ENCODE measurements at regions not wholly inside any gene's neighbourhood (a gene's known extent, or its start where the extent isn't known, plus 50 kb on each side); places are given as distances from the start of the nearest gene placed in this dataset.
"Not testable (repeated sequence)": the region's sequence is repeated elsewhere in the genome, so short reads cannot be mapped to it uniquely, and the experiment has no call there.

GRCh38 chr2:132287910-132288309 lies 126.2 kb upstream of the ANKRD30BL start:
- ATAC-seq (ENCODE audit: poor library complexity); POLR2A ChIA-PET; H3K27ac Mint-ChIP-seq; CTCF ChIA-PET; H3K4me1 ChIP-seq (ENCODE audit: insufficient read depth, low read length); H3K4me3 Mint-ChIP-seq; DNase-seq; H3K4me3 ChIP-seq (ENCODE audit: low read length); H3K27ac ChIP-seq (ENCODE audit: low read depth in 1 of 2, low read length in 2 of 2); H3K4me1 Mint-ChIP-seq (ENCODE audit: low read depth); H3K27me3 Mint-ChIP-seq; H3K36me3 Mint-ChIP-seq (ENCODE audit: low read depth); H3K9me3 ChIP-seq (ENCODE audit: control insufficient read depth in 1 of 2, insufficient read depth in 1 of 2, low read length in 2 of 2); H3K9me3 Mint-ChIP-seq; intact Hi-C loops (cut with DNase I, micrococcal nuclease); H3K36me3 ChIP-seq (ENCODE audit: insufficient read depth, low read length); H3K27me3 ChIP-seq (ENCODE audit: control insufficient read depth in 1 of 2, insufficient read depth in 2 of 2, low read length in 2 of 2): not testable (repeated sequence)

DNA sequence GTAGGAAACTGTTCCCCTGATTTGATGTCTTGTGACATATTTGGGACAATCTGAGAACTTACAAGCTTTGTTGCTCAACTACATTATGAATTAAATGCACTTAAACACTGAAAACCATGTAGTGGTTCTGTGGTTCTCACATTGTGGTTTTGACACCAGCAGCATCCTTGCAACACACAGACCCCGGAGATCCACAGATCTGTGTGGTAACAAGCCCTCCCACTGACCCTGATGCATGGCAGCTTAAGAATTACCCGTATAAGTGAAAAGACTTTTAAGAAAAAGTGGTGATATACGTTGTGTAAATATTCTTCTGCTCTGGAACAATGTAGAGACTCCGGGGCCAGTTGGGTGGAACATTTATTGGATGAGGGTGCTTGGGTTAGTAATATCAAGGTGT lies 127.4 kb upstream of the ANKRD30BL start:
- POLR2A ChIA-PET; ATAC-seq (ENCODE audit: poor library complexity); intact Hi-C loops (cut with DNase I, micrococcal nuclease); H3K27ac ChIP-seq (ENCODE audit: low read depth in 1 of 2, low read length in 2 of 2); H3K9me3 ChIP-seq (ENCODE audit: control insufficient read depth in 1 of 2, insufficient read depth in 1 of 2, low read length in 2 of 2); H3K4me3 Mint-ChIP-seq; H3K4me1 ChIP-seq (ENCODE audit: insufficient read depth, low read length); H3K9me3 Mint-ChIP-seq; H3K4me1 Mint-ChIP-seq (ENCODE audit: low read depth); DNase-seq; H3K27me3 ChIP-seq (ENCODE audit: control insufficient read depth in 1 of 2, insufficient read depth in 2 of 2, low read length in 2 of 2); H3K27ac Mint-ChIP-seq; H3K36me3 ChIP-seq (ENCODE audit: insufficient read depth, low read length); H3K36me3 Mint-ChIP-seq (ENCODE audit: low read depth); CTCF ChIA-PET; H3K4me3 ChIP-seq (ENCODE audit: low read length); H3K27me3 Mint-ChIP-seq: not testable (repeated sequence)

DNA sequence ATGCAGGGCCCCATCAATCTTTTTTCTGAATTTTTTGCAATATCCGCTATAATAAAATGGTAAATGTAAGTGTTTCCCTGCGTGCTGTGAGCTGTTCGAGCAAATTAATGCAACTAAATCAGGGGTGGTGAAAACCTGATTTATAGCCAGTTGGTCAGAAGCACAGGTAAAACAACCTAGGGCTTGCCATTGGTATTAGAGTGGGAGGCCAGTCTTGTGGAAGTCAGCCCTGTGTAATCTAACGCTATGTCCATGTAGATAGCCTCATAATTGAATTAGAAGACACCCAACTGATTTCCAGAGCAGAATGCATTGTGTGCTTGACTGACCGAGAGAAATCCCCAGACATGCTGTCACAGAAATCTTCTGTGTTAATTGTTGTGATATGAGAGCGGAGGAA lies 126.8 kb upstream of the GPR39 start:
- H3K4me1 Mint-ChIP-seq (ENCODE audit: low read depth); H3K9me3 Mint-ChIP-seq; H3K4me1 ChIP-seq (ENCODE audit: insufficient read depth, low read length); H3K27me3 Mint-ChIP-seq; H3K36me3 ChIP-seq (ENCODE audit: insufficient read depth, low read length); H3K4me3 ChIP-seq (ENCODE audit: low read length); POLR2A ChIA-PET; H3K27me3 ChIP-seq (ENCODE audit: control insufficient read depth in 1 of 2, insufficient read depth in 2 of 2, low read length in 2 of 2); H3K4me3 Mint-ChIP-seq; H3K27ac Mint-ChIP-seq; DNase-seq; intact Hi-C loops (cut with DNase I, micrococcal nuclease); CTCF ChIA-PET; ATAC-seq (ENCODE audit: poor library complexity); H3K27ac ChIP-seq (ENCODE audit: low read depth in 1 of 2, low read length in 2 of 2); H3K9me3 ChIP-seq (ENCODE audit: control insufficient read depth in 1 of 2, insufficient read depth in 1 of 2, low read length in 2 of 2); H3K36me3 Mint-ChIP-seq (ENCODE audit: low read depth): not testable (repeated sequence)

GRCh38 chr2:132300592-132301378 lies 115.8 kb upstream of the GPR39 start:
- H3K4me1 Mint-ChIP-seq (ENCODE audit: low read depth); H3K27ac Mint-ChIP-seq; H3K9me3 Mint-ChIP-seq; H3K4me1 ChIP-seq (ENCODE audit: insufficient read depth, low read length); H3K27ac ChIP-seq (ENCODE audit: low read depth in 1 of 2, low read length in 2 of 2); H3K36me3 ChIP-seq (ENCODE audit: insufficient read depth, low read length); H3K9me3 ChIP-seq (ENCODE audit: control insufficient read depth in 1 of 2, insufficient read depth in 1 of 2, low read length in 2 of 2); POLR2A ChIA-PET; DNase-seq; CTCF ChIA-PET; H3K27me3 ChIP-seq (ENCODE audit: control insufficient read depth in 1 of 2, insufficient read depth in 2 of 2, low read length in 2 of 2); ATAC-seq (ENCODE audit: poor library complexity); H3K36me3 Mint-ChIP-seq (ENCODE audit: low read depth); intact Hi-C loops (cut with DNase I, micrococcal nuclease); H3K4me3 ChIP-seq (ENCODE audit: low read length): not testable (repeated sequence)
- Mint-ChIP-seq H3K27me3 (peaks cover 19% of the 10 kb centered on the region), H3K4me3 (peak overlapping the region; percentile 73)

GRCh38 chr2:132304661-132305380 lies 111.8 kb upstream of the GPR39 start:
- H3K36me3 ChIP-seq (ENCODE audit: insufficient read depth, low read length); H3K4me1 ChIP-seq (ENCODE audit: insufficient read depth, low read length); POLR2A ChIA-PET; H3K27me3 ChIP-seq (ENCODE audit: control insufficient read depth in 1 of 2, insufficient read depth in 2 of 2, low read length in 2 of 2); H3K9me3 Mint-ChIP-seq; intact Hi-C loops (cut with DNase I, micrococcal nuclease); DNase-seq; CTCF ChIA-PET; H3K4me1 Mint-ChIP-seq (ENCODE audit: low read depth); H3K4me3 Mint-ChIP-seq; ATAC-seq (ENCODE audit: poor library complexity); H3K27ac ChIP-seq (ENCODE audit: low read depth in 1 of 2, low read length in 2 of 2); H3K4me3 ChIP-seq (ENCODE audit: low read length); H3K27ac Mint-ChIP-seq; H3K36me3 Mint-ChIP-seq (ENCODE audit: low read depth); H3K9me3 ChIP-seq (ENCODE audit: control insufficient read depth in 1 of 2, insufficient read depth in 1 of 2, low read length in 2 of 2): not testable (repeated sequence)
- H3K27me3 Mint-ChIP-seq = peaks cover 18% of the 10 kb centered on the region

DNA sequence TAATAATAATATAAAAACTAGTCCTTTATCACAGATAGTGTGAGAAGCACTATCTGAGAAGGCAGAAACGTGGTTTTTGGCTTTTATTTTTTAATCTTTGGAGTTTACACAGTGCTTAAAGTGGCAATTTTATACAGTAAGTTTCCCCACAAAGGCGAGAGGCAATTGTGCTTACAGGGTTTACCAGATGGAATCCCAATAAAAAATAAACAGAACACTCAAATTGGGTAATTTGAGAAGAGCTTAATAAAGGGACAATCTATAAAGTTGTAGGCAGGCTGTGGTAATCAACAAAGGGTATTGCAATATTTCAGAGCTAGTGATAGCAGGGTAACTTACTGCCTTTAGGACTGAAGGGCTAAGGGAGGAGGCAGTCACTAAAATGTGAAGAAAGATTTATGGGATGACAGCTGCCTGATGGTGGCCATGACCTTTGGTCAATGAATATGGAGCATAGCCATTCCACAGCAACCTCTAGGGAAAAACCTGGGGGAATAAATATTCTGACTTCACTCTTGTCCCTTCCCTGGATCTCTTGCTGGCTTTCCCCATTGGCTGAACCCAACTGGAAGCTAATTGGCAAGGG lies 108.9 kb upstream of the GPR39 start:
- ATAC-seq (ENCODE audit: poor library complexity); H3K9me3 Mint-ChIP-seq; H3K27ac ChIP-seq (ENCODE audit: low read depth in 1 of 2, low read length in 2 of 2); intact Hi-C loops (cut with DNase I, micrococcal nuclease); H3K4me1 Mint-ChIP-seq (ENCODE audit: low read depth); CTCF ChIA-PET; POLR2A ChIA-PET; H3K27me3 ChIP-seq (ENCODE audit: control insufficient read depth in 1 of 2, insufficient read depth in 2 of 2, low read length in 2 of 2); H3K4me1 ChIP-seq (ENCODE audit: insufficient read depth, low read length); DNase-seq; H3K9me3 ChIP-seq (ENCODE audit: control insufficient read depth in 1 of 2, insufficient read depth in 1 of 2, low read length in 2 of 2); H3K27ac Mint-ChIP-seq; H3K36me3 ChIP-seq (ENCODE audit: insufficient read depth, low read length); H3K4me3 ChIP-seq (ENCODE audit: low read length); H3K36me3 Mint-ChIP-seq (ENCODE audit: low read depth); H3K4me3 Mint-ChIP-seq: not testable (repeated sequence)
- peaks cover 18% of the 10 kb centered on the region for H3K27me3 Mint-ChIP-seq

- POLR2A ChIA-PET, CTCF ChIA-PET, H3K9me3 Mint-ChIP-seq: not testable (repeated sequence)
These were observed 107.4 kb upstream of the GPR39 start for GRCh38 chr2:132309203-132309602.

More at GRCh38 chr2:132309203-132309602, 107.4 kb upstream of the GPR39 start:
- H3K4me1 Mint-ChIP-seq (ENCODE audit: low read depth); intact Hi-C loops (cut with DNase I, micrococcal nuclease); H3K4me3 Mint-ChIP-seq; H3K36me3 ChIP-seq (ENCODE audit: insufficient read depth, low read length); ATAC-seq (ENCODE audit: poor library complexity); H3K4me1 ChIP-seq (ENCODE audit: insufficient read depth, low read length); H3K36me3 Mint-ChIP-seq (ENCODE audit: low read depth); H3K9me3 ChIP-seq (ENCODE audit: control insufficient read depth in 1 of 2, insufficient read depth in 1 of 2, low read length in 2 of 2); H3K27me3 ChIP-seq (ENCODE audit: control insufficient read depth in 1 of 2, insufficient read depth in 2 of 2, low read length in 2 of 2); H3K4me3 ChIP-seq (ENCODE audit: low read length); DNase-seq; H3K27ac ChIP-seq (ENCODE audit: low read depth in 1 of 2, low read length in 2 of 2); H3K27ac Mint-ChIP-seq: not testable (repeated sequence)
- peaks cover 17% of the 10 kb centered on the region for H3K27me3 Mint-ChIP-seq
